Keratinocyte (primary cell): ENCODE measurements at regions not wholly inside any gene's neighbourhood (a gene's known extent, or its start where the extent isn't known, plus 50 kb on each side); places are given as distances from the start of the nearest gene placed in this dataset.
"Not testable (repeated sequence)": the region's sequence is repeated elsewhere in the genome, so short reads cannot be mapped to it uniquely, and the experiment has no call there.

Experiments
- DNase-seq: peaks from one replicate; pipeline ENCODE4 v3.0.0-alpha.2; 2011; ENCODE audit warnings: low read depth, missing footprints, low spot score
- FAIRE-seq: peaks from 2 replicates; lab custom pipeline; 2011; peaks lifted over from hg19 to GRCh38; lab: Jason Lieb, UNC
- H2AFZ ChIP-seq: 2 replicates; pipeline ENCODE4 v1.6.0; 2012; ENCODE audit warnings: low read length, control low read depth, inconsistent platforms; ENCODE audit not compliant: control insufficient read depth
- H3K27ac ChIP-seq: 2 replicates; pipeline ENCODE4 v1.5.1; 2011; ENCODE audit warnings: low read length; ENCODE audit not compliant: control insufficient read depth, insufficient read depth
- H3K27me3 ChIP-seq: 3 replicates; pipeline ENCODE4 v1.6.0; 2011; ENCODE audit warnings: low read length; ENCODE audit not compliant: control insufficient read depth, insufficient read depth; ENCODE audit errors: extremely low read depth
- H3K36me3 ChIP-seq, 2 experiments: 2 replicates in 1 of 2; 3 replicates in 1 of 2; pipeline ENCODE4 v1.5.1; 2011; ENCODE audit warnings: low read length in 2 of 2, mild to moderate bottlenecking in 1 of 2; ENCODE audit not compliant: control insufficient read depth in 2 of 2, insufficient read depth in 2 of 2; ENCODE audit errors: extremely low read depth in 1 of 2
- H3K4me1 ChIP-seq: 3 replicates; pipeline ENCODE4 v1.5.1; 2011; ENCODE audit warnings: low read length; ENCODE audit not compliant: control insufficient read depth, insufficient read depth; ENCODE audit errors: extremely low read depth
- H3K4me2 ChIP-seq: 3 replicates; pipeline ENCODE4 v1.6.0; 2011; ENCODE audit warnings: low read depth, low read length; ENCODE audit not compliant: control insufficient read depth, insufficient read depth; ENCODE audit errors: extremely low read depth
- H3K4me3 ChIP-seq, 3 experiments: fragments of 200-600 bp in 1 of 3; sonication (generic) in 1 of 3; 2 replicates in 2 of 3; 3 replicates in 1 of 3; pipeline ENCODE4 v1.5.1; 2011 to 2016; ENCODE audit warnings: low read length in 3 of 3, mild to moderate bottlenecking in 3 of 3, control low read depth in 2 of 3, inconsistent platforms in 1 of 3, low read depth in 1 of 3, mixed read lengths in 1 of 3, mixed run types in 1 of 3, moderate library complexity in 1 of 3; ENCODE audit not compliant: control insufficient read depth in 2 of 3, insufficient read depth in 2 of 3; ENCODE audit errors: extremely low read depth in 1 of 3
- H3K79me2 ChIP-seq: 2 replicates; pipeline ENCODE4 v1.6.0; 2012; ENCODE audit warnings: low read length; ENCODE audit not compliant: control insufficient read depth, insufficient read depth
- H3K9ac ChIP-seq: 3 replicates; pipeline ENCODE4 v1.6.0; 2011; ENCODE audit warnings: low read length; ENCODE audit not compliant: control insufficient read depth, insufficient read depth; ENCODE audit errors: extremely low read depth
- H3K9me1 ChIP-seq: 3 replicates; pipeline ENCODE4 v1.6.0; 2011; ENCODE audit warnings: low read length; ENCODE audit not compliant: control insufficient read depth, insufficient read depth; ENCODE audit errors: extremely low read depth
- H3K9me3 ChIP-seq: 2 replicates; pipeline ENCODE4 v1.5.1; 2012; ENCODE audit warnings: low read depth, low read length; ENCODE audit not compliant: control insufficient read depth
- H4K20me1 ChIP-seq: 3 replicates; pipeline ENCODE4 v1.6.0; 2011; ENCODE audit warnings: low read length; ENCODE audit not compliant: control insufficient read depth, insufficient read depth; ENCODE audit errors: extremely low read depth
- dilution Hi-C: fragments of 300-500 bp; cut with MboI; formaldehyde crosslinking; loops from one replicate; pipeline ENCODE4 v1.7.0; 2020; ENCODE audit warnings: low sequenced_read_pairs; ENCODE audit not compliant: extremely low pct_ligation_motif_present

DNA sequence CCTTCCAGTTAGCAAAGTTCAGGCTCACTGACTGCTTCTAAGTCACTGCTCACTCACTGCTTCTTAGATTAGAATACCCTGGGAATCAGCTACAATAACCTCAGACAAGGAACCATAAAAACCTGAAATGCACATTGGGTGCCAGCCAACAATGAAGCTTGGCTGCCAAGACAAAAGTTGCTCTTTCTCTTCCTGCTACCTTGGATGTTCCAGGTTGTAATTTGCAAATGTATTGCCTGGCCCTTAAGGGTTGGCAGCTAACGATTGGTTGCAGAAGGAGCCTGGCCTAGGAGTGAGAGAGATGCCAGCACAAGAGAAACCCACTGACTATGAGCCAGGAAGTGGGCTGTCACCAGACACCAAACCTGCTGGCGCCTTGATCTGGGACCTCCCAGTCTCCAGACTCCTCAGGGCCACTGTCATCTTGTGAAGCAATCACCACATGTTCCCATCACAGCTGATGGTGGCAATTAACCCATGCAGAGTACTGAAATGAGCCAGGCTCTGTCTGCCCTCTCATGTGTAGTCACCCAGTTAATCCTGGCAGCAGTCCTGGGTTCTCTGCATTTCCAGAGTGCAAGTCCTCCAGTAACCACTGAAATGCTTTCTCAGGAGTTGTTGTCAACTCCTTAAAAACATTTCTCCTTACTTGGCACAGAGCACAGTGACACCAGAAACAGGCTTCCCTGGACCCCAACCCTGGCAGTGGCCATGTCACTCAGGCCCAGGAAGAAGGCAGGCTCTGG, 240.3 kb upstream of the NPAP1 start:
- H3K9ac ChIP-seq, H3K4me1 ChIP-seq, FAIRE-seq, DNase-seq, H3K27ac ChIP-seq, H3K79me2 ChIP-seq, H3K9me3 ChIP-seq, H3K27me3 ChIP-seq, H3K4me2 ChIP-seq, H2AFZ ChIP-seq, H3K9me1 ChIP-seq, dilution Hi-C loops, H3K4me3 ChIP-seq, H3K36me3 ChIP-seq, H4K20me1 ChIP-seq: not testable (repeated sequence)

DNA sequence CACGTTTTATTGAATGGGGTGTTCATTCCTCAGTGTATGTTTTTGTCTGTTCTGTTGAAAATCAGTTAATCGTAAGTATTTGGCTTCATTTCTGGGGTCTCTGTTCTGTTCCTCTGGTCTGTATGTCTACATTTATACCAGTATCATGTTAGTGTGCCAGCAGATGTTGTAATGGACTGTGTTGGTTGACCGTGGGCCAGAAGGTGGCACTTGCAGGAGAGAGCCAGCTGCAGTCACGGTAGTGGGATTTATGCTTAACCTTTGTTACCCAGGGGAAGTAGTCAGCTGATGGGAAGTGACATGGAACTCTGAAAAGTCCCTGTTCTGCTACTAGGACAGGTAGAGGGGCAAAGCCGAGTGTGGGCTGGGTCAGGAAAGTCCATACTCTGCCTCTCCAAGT, 238.3 kb upstream of the NPAP1 start:
- FAIRE-seq, H3K27me3 ChIP-seq, H3K4me1 ChIP-seq, H2AFZ ChIP-seq, H4K20me1 ChIP-seq, DNase-seq, H3K79me2 ChIP-seq, H3K4me2 ChIP-seq, dilution Hi-C loops, H3K4me3 ChIP-seq, H3K9me1 ChIP-seq, H3K9ac ChIP-seq, H3K9me3 ChIP-seq, H3K27ac ChIP-seq, H3K36me3 ChIP-seq: not testable (repeated sequence)

DNA sequence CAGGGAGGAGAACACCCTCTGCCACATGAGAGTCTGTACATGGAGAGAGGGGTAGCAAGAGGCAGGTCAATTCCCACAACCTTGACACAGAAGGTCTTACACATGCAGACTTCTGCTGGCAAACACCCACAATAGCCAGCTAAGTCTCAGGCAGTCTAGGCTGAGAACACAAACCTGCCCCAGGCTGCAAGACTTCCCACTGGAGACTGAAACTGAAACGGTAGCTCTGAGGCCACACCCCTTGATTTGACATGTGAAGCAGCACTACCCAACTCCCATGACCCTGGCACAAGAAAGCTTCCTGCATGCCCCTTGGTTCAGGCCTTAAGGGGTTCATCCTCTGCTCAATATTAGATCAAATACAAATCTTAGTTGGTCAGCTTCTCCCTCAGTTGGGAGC, 237.8 kb upstream of the NPAP1 start:
- dilution Hi-C loops, FAIRE-seq: not testable (repeated sequence)

DNA sequence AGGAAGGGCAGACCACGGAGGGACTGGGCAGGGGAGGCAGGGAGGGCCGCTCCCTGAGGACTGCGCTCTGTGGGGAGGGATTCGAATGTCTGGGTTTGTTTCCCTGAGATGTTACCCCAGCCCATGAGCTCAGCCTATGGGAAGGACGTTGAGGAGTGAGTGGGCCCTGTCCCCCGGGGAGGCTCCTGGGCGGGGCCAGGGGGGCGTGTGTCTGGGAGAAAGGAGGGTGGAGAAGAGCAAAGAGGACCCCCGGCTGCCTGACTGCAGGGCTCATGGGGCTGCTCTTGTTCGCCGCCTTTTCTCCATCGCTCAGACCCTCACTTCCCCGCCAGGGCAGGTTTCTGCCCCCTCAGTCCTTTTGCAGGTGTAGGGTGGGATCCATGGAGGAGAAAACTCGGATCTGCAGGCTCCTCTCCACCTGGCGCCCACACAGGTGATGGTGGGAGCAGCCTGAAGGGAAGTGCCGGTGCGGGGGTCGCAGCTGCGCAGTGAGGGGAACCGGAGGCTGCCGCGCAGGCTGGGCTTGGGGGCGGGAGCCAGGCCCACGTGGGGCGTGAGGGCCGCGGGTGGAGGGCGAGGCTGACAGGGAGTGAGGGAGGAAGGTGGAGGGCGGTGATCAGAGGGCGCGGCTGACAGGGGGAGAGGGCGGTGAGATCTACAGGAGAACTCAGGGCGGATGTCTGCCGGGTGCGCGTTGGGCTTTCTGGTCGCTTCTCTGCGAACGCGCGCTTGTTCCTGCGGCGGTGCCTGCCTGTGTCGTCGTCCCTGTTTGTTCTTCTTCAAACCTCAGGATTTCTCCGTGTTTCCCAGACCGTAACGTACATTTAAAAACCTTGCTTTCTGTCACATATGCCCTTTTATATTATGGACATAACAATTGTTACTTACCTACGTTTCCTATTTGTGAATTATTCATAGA, 198.2 kb upstream of the NPAP1 start:
- H3K27me3 ChIP-seq, FAIRE-seq, H3K4me3 ChIP-seq, H3K36me3 ChIP-seq, H3K4me2 ChIP-seq, H3K79me2 ChIP-seq, dilution Hi-C loops, H3K27ac ChIP-seq, DNase-seq, H3K9ac ChIP-seq, H3K9me3 ChIP-seq, H2AFZ ChIP-seq, H3K4me1 ChIP-seq, H4K20me1 ChIP-seq, H3K9me1 ChIP-seq: not testable (repeated sequence)

More for the DNA sequence above, 237.8 kb upstream of the NPAP1 start:
- not testable (repeated sequence) for DNase-seq, H3K79me2 ChIP-seq, H3K9me3 ChIP-seq, H3K9me1 ChIP-seq, H3K27me3 ChIP-seq, H3K27ac ChIP-seq, H3K36me3 ChIP-seq, H4K20me1 ChIP-seq, H2AFZ ChIP-seq, H3K4me2 ChIP-seq, H3K4me3 ChIP-seq, H3K4me1 ChIP-seq, H3K9ac ChIP-seq
